ENCODE measurements at regions not wholly inside any gene's neighbourhood (a gene's known extent, or its start where the extent isn't known, plus 50 kb on each side); places are given as distances from the start of the nearest gene placed in this dataset.

DNA sequence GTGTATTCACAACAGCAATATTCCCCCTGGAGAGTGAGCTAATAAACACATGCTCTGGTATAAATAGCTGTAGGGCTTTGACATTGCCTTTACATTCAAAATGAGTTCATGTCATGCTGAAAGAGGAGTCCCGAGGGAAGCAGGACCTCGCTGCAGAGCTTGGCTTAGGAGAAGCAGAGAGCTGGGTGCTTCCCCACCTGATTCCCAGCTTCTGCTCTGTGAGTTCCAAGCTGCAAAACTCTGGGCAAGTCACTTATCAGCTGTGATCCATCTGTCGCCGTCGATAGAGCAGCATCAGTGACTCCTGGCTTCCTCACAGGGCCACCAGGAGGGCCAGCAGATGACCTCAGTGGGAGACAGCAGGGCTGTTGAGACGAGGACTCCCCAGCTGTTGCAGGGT is 241.8 kb downstream of the ANKRD60 start:
- TF ChIP-seq EZH2 (IDR thresholded peaks at IDR 0.05; ENCODE audit: low read length): no peak
- TF ChIP-seq, protein P1, sequence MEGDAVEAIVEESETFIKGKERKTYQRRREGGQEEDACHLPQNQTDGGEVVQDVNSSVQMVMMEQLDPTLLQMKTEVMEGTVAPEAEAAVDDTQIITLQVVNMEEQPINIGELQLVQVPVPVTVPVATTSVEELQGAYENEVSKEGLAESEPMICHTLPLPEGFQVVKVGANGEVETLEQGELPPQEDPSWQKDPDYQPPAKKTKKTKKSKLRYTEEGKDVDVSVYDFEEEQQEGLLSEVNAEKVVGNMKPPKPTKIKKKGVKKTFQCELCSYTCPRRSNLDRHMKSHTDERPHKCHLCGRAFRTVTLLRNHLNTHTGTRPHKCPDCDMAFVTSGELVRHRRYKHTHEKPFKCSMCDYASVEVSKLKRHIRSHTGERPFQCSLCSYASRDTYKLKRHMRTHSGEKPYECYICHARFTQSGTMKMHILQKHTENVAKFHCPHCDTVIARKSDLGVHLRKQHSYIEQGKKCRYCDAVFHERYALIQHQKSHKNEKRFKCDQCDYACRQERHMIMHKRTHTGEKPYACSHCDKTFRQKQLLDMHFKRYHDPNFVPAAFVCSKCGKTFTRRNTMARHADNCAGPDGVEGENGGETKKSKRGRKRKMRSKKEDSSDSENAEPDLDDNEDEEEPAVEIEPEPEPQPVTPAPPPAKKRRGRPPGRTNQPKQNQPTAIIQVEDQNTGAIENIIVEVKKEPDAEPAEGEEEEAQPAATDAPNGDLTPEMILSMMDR (optimal IDR thresholded peaks at IDR 0.05 in 1 of 3, IDR thresholded peaks at IDR 0.05 in 1 of 3, conservative IDR thresholded peaks at IDR 0.05 in 1 of 3; ENCODE audit: extremely low read depth in 1 of 3, insufficient read depth in 2 of 3, low read length in 3 of 3): no peak
